Epithelial cell of esophagus (primary cell): ENCODE measurements at regions not wholly inside any gene's neighbourhood (a gene's known extent, or its start where the extent isn't known, plus 50 kb on each side); places are given as distances from the start of the nearest gene placed in this dataset.

Source experiments
- DNase-seq: peaks from one replicate; pipeline ENCODE4 v3.0.0; 2010; ENCODE audit warnings: low read depth
- H3K4me3 ChIP-seq: 2 replicates; pipeline ENCODE4 v1.5.1; 2011; ENCODE audit warnings: mild to moderate bottlenecking, low read length, control low read depth
- TF ChIP-seq, protein P1 (sequence below): IDR thresholded peaks from 2 replicates; pipeline ENCODE4 v1.5.1; 2011; ENCODE audit warnings: low read depth, mild to moderate bottlenecking, low read length, control low read depth, inconsistent platforms; ENCODE audit not compliant: insufficient read depth; ENCODE audit errors: missing control alignments

DNA sequence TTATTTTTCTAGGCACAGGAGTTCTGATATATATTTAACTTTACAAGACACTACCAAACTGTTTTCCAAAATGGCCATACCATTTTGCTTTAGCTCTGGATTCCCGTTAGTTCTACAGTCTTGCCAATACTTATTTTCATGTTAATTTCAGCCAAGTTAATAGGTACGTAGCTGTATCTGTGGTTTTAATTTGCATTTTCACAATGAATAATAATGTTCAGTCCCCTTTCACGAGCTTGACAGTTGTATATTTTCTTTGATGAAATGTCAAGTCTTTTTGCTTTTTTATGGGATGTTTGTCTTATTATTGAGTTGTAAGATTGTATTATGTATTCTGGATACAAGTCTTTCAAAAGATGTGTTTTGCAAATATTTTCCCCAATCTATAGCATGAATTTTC lies 50.6 kb upstream of the GALNT5 start:
- DNase-seq, result no peak
- H3K4me3 ChIP-seq, result no peak overlapping the region
- TF ChIP-seq, protein P1, sequence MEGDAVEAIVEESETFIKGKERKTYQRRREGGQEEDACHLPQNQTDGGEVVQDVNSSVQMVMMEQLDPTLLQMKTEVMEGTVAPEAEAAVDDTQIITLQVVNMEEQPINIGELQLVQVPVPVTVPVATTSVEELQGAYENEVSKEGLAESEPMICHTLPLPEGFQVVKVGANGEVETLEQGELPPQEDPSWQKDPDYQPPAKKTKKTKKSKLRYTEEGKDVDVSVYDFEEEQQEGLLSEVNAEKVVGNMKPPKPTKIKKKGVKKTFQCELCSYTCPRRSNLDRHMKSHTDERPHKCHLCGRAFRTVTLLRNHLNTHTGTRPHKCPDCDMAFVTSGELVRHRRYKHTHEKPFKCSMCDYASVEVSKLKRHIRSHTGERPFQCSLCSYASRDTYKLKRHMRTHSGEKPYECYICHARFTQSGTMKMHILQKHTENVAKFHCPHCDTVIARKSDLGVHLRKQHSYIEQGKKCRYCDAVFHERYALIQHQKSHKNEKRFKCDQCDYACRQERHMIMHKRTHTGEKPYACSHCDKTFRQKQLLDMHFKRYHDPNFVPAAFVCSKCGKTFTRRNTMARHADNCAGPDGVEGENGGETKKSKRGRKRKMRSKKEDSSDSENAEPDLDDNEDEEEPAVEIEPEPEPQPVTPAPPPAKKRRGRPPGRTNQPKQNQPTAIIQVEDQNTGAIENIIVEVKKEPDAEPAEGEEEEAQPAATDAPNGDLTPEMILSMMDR, result no peak
